ENCODE measurements at regions not wholly inside any gene's neighbourhood (a gene's known extent, or its start where the extent isn't known, plus 50 kb on each side); places are given as distances from the start of the nearest gene placed in this dataset.

- no peaks in the 10 kb centered on the region for H3K36me3 ChIP-seq
- DNase-seq = no peak
- H3K9me3 ChIP-seq (ENCODE audit: severe bottlenecking) = no peaks in the 10 kb centered on the region
- no peak overlapping the region for H3K27ac ChIP-seq
- H3K27me3 ChIP-seq (ENCODE audit: insufficient read depth, low read depth, severe bottlenecking) = no peaks in the 10 kb centered on the region
- H3K4me3 ChIP-seq (ENCODE audit: low read depth, low read length) = no peak overlapping the region
- no peak for TF ChIP-seq CTCF (IDR thresholded peaks at IDR 0.05; ENCODE audit: low read depth, low read length)
These were observed 218.6 kb downstream of the MTHFS start for GRCh38 chr15:79678032-79678701.

GRCh38 chr15:79680720-79681119, 216.1 kb downstream of the MTHFS start:
- no peak overlapping the region for H3K4me3 ChIP-seq (ENCODE audit: low read depth, low read length)
- TF ChIP-seq CTCF (IDR thresholded peaks at IDR 0.05; ENCODE audit: low read depth, low read length) = no peak
- DNase-seq = no peak
- no peaks in the 10 kb centered on the region for H3K9me3 ChIP-seq (ENCODE audit: severe bottlenecking)
- H3K27me3 ChIP-seq (ENCODE audit: insufficient read depth, low read depth, severe bottlenecking) = no peaks in the 10 kb centered on the region
- no peak overlapping the region for H3K27ac ChIP-seq
- H3K36me3 ChIP-seq = no peaks in the 10 kb centered on the region

GRCh38 chr15:79682285-79682684, 214.5 kb downstream of the MTHFS start:
- no peak overlapping the region for H3K27ac ChIP-seq
- H3K4me3 ChIP-seq (ENCODE audit: low read depth, low read length) = no peak overlapping the region
- no peak for TF ChIP-seq CTCF (IDR thresholded peaks at IDR 0.05; ENCODE audit: low read depth, low read length)
- no peaks in the 10 kb centered on the region for H3K9me3 ChIP-seq (ENCODE audit: severe bottlenecking)
- no peak for DNase-seq
- H3K36me3 ChIP-seq = no peaks in the 10 kb centered on the region
- no peaks in the 10 kb centered on the region for H3K27me3 ChIP-seq (ENCODE audit: insufficient read depth, low read depth, severe bottlenecking)

GRCh38 chr15:79682851-79683288, 213.9 kb downstream of the MTHFS start:
- no peak overlapping the region for H3K27ac ChIP-seq
- H3K4me3 ChIP-seq (ENCODE audit: low read depth, low read length) = no peak overlapping the region
- H3K9me3 ChIP-seq (ENCODE audit: severe bottlenecking) = no peaks in the 10 kb centered on the region
- TF ChIP-seq CTCF (IDR thresholded peaks at IDR 0.05; ENCODE audit: low read depth, low read length) = no peak
- H3K36me3 ChIP-seq = no peaks in the 10 kb centered on the region
- H3K27me3 ChIP-seq (ENCODE audit: insufficient read depth, low read depth, severe bottlenecking) = no peaks in the 10 kb centered on the region
- no peak for DNase-seq

GRCh38 chr15:79689030-79689429, 207.8 kb downstream of the MTHFS start:
- Histone ChIP-seq H3K9me3 (ENCODE audit: severe bottlenecking) (peaks cover 2% of the 10 kb centered on the region), H3K27ac (no peak overlapping the region), H3K36me3 (no peaks in the 10 kb centered on the region), H3K4me3 (ENCODE audit: low read depth, low read length) (no peak overlapping the region), H3K27me3 (ENCODE audit: insufficient read depth, low read depth, severe bottlenecking) (no peaks in the 10 kb centered on the region)
- no peak for DNase-seq
- TF ChIP-seq CTCF (IDR thresholded peaks at IDR 0.05; ENCODE audit: low read depth, low read length) = no peak

GRCh38 chr15:79700951-79701480, 195.8 kb downstream of the MTHFS start:
- H3K27me3 ChIP-seq (ENCODE audit: insufficient read depth, low read depth, severe bottlenecking) = no peaks in the 10 kb centered on the region

More at GRCh38 chr15:79700951-79701480, 195.8 kb downstream of the MTHFS start:
- H3K4me3 ChIP-seq (ENCODE audit: low read depth, low read length) = no peak overlapping the region
- H3K9me3 ChIP-seq (ENCODE audit: severe bottlenecking) = no peaks in the 10 kb centered on the region
- TF ChIP-seq CTCF (IDR thresholded peaks at IDR 0.05; ENCODE audit: low read depth, low read length) = no peak
- DNase-seq = no peak
- no peaks in the 10 kb centered on the region for H3K36me3 ChIP-seq
- no peak overlapping the region for H3K27ac ChIP-seq

All from WERI-Rb-1 (cell line).